Ishikawa (cell line): ENCODE measurements at regions not wholly inside any gene's neighbourhood (a gene's known extent, or its start where the extent isn't known, plus 50 kb on each side); places are given as distances from the start of the nearest gene placed in this dataset.

ENCODE experiments used
- CEBPB ChIP-seq: IDR thresholded peaks from 2 replicates; pipeline ENCODE4 v1.6.1; 2012
- EP300 ChIP-seq: IDR thresholded peaks from 2 replicates; pipeline ENCODE4 v1.6.1; 2012; ENCODE audit warnings: borderline replicate concordance
- FOXM1 ChIP-seq: IDR thresholded peaks from 2 replicates; pipeline ENCODE4 v1.6.1; 2012; ENCODE audit warnings: low read depth, borderline replicate concordance
- NFIC ChIP-seq: IDR thresholded peaks from 2 replicates; pipeline ENCODE4 v1.6.1; 2012
- RAD21 ChIP-seq: IDR thresholded peaks from 2 replicates; pipeline ENCODE4 v1.6.1; 2012; ENCODE audit warnings: low read depth
- TAF1 ChIP-seq: IDR thresholded peaks from 2 replicates; pipeline ENCODE4 v1.6.1; 2012; ENCODE audit warnings: low read depth, mild to moderate bottlenecking
- TCF12 ChIP-seq: IDR thresholded peaks from 2 replicates; pipeline ENCODE4 v1.6.1; 2012; ENCODE audit warnings: low read depth
- YY1 ChIP-seq: IDR thresholded peaks from 2 replicates; pipeline ENCODE4 v1.6.1; 2012; ENCODE audit warnings: low read depth
- TF ChIP-seq, protein P1 (sequence below): IDR thresholded peaks from 2 replicates; pipeline ENCODE4 v1.6.1; 2012

DNA sequence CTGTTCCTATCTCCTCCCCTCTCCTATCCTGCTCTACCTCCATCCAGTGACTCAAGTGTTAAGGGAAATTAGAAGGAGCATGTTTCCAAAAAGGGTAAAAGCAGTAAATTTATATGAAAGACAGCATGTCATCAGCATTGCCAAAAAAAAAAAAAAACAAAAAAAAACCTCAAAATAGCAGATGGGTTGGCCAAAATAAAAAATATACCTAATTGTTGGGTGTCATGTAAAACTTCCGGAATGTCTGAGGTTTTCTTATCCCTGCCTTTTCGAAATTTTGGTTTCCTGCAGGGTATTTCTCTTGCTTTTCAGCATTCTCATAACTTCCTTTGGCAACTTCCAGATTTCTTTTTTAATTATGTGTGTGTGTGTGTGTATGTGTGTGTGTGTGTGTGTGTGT, 241.6 kb upstream of the FN1 start:
- no peak for TF ChIP-seq EP300
- no peak for TF ChIP-seq FOXM1
- TF ChIP-seq NFIC = no peak
- no peak for TF ChIP-seq RAD21
- no peak for TF ChIP-seq CEBPB
- TF ChIP-seq TCF12 = no peak
- TF ChIP-seq YY1 = no peak
- no peak for TF ChIP-seq TAF1
- TF ChIP-seq, protein P1, sequence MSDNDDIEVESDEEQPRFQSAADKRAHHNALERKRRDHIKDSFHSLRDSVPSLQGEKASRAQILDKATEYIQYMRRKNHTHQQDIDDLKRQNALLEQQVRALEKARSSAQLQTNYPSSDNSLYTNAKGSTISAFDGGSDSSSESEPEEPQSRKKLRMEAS = no peak
